ENCODE measurements at regions not wholly inside any gene's neighbourhood (a gene's known extent, or its start where the extent isn't known, plus 50 kb on each side); places are given as distances from the start of the nearest gene placed in this dataset.

- no peak for TF ChIP-seq CTCF (IDR thresholded peaks at IDR 0.05)
- H3K27me3 ChIP-seq: no peaks in the 10 kb centered on the region
- DNase-seq: no peak
- no peak overlapping the region for H3K27ac ChIP-seq
- no peaks in the 10 kb centered on the region for H3K36me3 ChIP-seq
- no peaks in the 10 kb centered on the region for H3K4me1 ChIP-seq
- H3K4me3 ChIP-seq: no peak overlapping the region
- no peaks in the 10 kb centered on the region for H3K9me3 ChIP-seq
- intact Hi-C loops (cut with DNase I; ENCODE audit: low total_unique reads): no loop called here
Measured at GRCh38 chr6:93581371-93581770, 162.0 kb upstream of the EPHA7 start.

- Histone ChIP-seq H3K27ac (no peak overlapping the region), H3K9me3 (no peaks in the 10 kb centered on the region), H3K36me3 (no peaks in the 10 kb centered on the region), H3K4me3 (no peak overlapping the region), H3K4me1 (no peaks in the 10 kb centered on the region), H3K27me3 (no peaks in the 10 kb centered on the region)
- intact Hi-C loops (cut with DNase I; ENCODE audit: low total_unique reads): no loop called here
- no peak for DNase-seq
- TF ChIP-seq CTCF (IDR thresholded peaks at IDR 0.05): no peak
Measured at GRCh38 chr6:93580446-93580845, 161.1 kb upstream of the EPHA7 start.

GRCh38 chr6:93575495-93576267 is 156.3 kb upstream of the EPHA7 start:
- H3K9me3 ChIP-seq: no peaks in the 10 kb centered on the region
- no peak for TF ChIP-seq CTCF (IDR thresholded peaks at IDR 0.05)
- intact Hi-C loops (cut with DNase I; ENCODE audit: low total_unique reads): no loop called here
- H3K27ac ChIP-seq: no peak overlapping the region
- H3K4me3 ChIP-seq: no peak overlapping the region
- H3K36me3 ChIP-seq: no peaks in the 10 kb centered on the region
- no peaks in the 10 kb centered on the region for H3K4me1 ChIP-seq
- DNase-seq: no peak
- no peaks in the 10 kb centered on the region for H3K27me3 ChIP-seq

- H3K9me3 ChIP-seq: no peaks in the 10 kb centered on the region
- TF ChIP-seq CTCF (IDR thresholded peaks at IDR 0.05): no peak
- H3K27me3 ChIP-seq: no peaks in the 10 kb centered on the region
- no peaks in the 10 kb centered on the region for H3K4me1 ChIP-seq
- intact Hi-C loops (cut with DNase I; ENCODE audit: low total_unique reads): no loop called here
- H3K4me3 ChIP-seq: no peak overlapping the region
- no peak overlapping the region for H3K27ac ChIP-seq
- DNase-seq: no peak
- no peaks in the 10 kb centered on the region for H3K36me3 ChIP-seq
Measured at GRCh38 chr6:93574299-93574698, 154.9 kb upstream of the EPHA7 start.

- Histone ChIP-seq H3K27ac (no peak overlapping the region), H3K9me3 (no peaks in the 10 kb centered on the region), H3K4me1 (no peaks in the 10 kb centered on the region), H3K27me3 (no peaks in the 10 kb centered on the region), H3K36me3 (no peaks in the 10 kb centered on the region), H3K4me3 (no peak overlapping the region)
- DNase-seq: no peak
- TF ChIP-seq CTCF (IDR thresholded peaks at IDR 0.05): no peak
- intact Hi-C loops (cut with DNase I; ENCODE audit: low total_unique reads): no loop called here
Measured at GRCh38 chr6:93571346-93571745, 152.0 kb upstream of the EPHA7 start.

- TF ChIP-seq CTCF (IDR thresholded peaks at IDR 0.05): no peak
Measured at GRCh38 chr6:93568169-93568568, 148.8 kb upstream of the EPHA7 start.

More at GRCh38 chr6:93568169-93568568, 148.8 kb upstream of the EPHA7 start:
- no peak overlapping the region for H3K4me3 ChIP-seq
- H3K27me3 ChIP-seq: no peaks in the 10 kb centered on the region
- no peak for DNase-seq
- no peaks in the 10 kb centered on the region for H3K36me3 ChIP-seq
- H3K9me3 ChIP-seq: no peaks in the 10 kb centered on the region
- no peaks in the 10 kb centered on the region for H3K4me1 ChIP-seq
- H3K27ac ChIP-seq: no peak overlapping the region
- intact Hi-C loops (cut with DNase I; ENCODE audit: low total_unique reads): no loop called here
